Uterus (tissue), 2 donors: ENCODE measurements at regions not wholly inside any gene's neighbourhood (a gene's known extent, or its start where the extent isn't known, plus 50 kb on each side); places are given as distances from the start of the nearest gene placed in this dataset.

Experiments used
- POLR2A ChIP-seq, 2 donors: fragments of 450-650 bp; IDR thresholded peaks; one replicate each; pipeline ENCODE4 v1.6.1; 2016; ENCODE audit warnings: antibody characterized with exemption in 2 of 2, mild to moderate bottlenecking in 1 of 2, moderate library complexity in 1 of 2
- TF ChIP-seq, protein P1 (sequence below), 4 experiments: fragments of 200-600 bp in 2 of 4; fragments of 450-650 bp in 2 of 4; sonication (generic) in 2 of 4; IDR thresholded peaks; one replicate each; pipeline ENCODE4 v1.5.1; 2016 to 2019; ENCODE audit warnings: antibody characterized with exemption in 4 of 4, mild to moderate bottlenecking in 2 of 4, moderate library complexity in 1 of 4

DNA sequence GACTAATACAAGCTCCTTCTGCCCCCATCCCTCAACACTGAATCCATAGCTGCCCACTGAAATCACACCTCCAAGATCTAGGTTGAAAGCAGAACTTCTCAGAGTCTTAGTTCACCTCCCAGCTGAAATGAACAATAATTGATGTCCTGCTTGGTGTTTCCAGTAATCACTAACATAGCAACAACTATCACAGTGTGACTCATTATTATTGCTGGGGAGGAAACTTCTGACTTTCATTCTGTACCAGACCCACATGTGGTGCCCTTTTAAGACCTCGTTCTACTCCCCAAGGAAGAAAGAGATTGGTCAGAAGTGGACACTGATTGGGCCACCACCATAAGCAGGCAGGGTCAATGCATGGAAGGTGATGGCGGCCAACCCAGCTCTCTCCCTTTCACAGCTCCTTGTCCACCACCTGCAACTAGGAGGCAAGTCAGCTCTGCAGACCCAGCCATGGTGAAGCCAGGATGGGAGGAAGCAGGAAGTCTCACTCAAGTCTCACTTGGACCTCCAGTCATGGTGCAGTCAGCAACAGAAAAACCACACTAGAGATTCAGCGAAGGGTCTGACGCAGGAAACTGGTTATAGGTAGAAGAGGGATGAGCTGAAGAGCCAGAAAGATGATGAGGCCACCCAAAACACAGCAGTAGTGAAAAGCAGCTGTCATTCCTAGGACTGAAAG is 720.2 kb downstream of the PTPRU start:
- TF ChIP-seq, protein P1, sequence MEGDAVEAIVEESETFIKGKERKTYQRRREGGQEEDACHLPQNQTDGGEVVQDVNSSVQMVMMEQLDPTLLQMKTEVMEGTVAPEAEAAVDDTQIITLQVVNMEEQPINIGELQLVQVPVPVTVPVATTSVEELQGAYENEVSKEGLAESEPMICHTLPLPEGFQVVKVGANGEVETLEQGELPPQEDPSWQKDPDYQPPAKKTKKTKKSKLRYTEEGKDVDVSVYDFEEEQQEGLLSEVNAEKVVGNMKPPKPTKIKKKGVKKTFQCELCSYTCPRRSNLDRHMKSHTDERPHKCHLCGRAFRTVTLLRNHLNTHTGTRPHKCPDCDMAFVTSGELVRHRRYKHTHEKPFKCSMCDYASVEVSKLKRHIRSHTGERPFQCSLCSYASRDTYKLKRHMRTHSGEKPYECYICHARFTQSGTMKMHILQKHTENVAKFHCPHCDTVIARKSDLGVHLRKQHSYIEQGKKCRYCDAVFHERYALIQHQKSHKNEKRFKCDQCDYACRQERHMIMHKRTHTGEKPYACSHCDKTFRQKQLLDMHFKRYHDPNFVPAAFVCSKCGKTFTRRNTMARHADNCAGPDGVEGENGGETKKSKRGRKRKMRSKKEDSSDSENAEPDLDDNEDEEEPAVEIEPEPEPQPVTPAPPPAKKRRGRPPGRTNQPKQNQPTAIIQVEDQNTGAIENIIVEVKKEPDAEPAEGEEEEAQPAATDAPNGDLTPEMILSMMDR (IDR thresholded peaks at IDR 0.05), result no peak
- TF ChIP-seq POLR2A (IDR thresholded peaks at IDR 0.05), result no peak
